Body of pancreas (tissue), 4 donors: ENCODE measurements at regions not wholly inside any gene's neighbourhood (a gene's known extent, or its start where the extent isn't known, plus 50 kb on each side); places are given as distances from the start of the nearest gene placed in this dataset.

Experiments used
- ATAC-seq: fragments of 150-250 bp; one replicate; pipeline ENCODE4 v1.9.1; 2016
- DNase-seq, 4 donors: peaks; one replicate each; pipeline ENCODE4 v3.0.0-alpha.2; 2019
- H3K27ac ChIP-seq, 4 donors: fragments of 200-600 bp; sonication (generic); 1 replicate in 3 of 4; 2 replicates in 1 of 4; pipeline versions ENCODE4 v1.5.1 to v1.6.1; 2016 to 2019; ENCODE audit warnings: mild to moderate bottlenecking in 1 of 4, mixed read lengths in 1 of 4, moderate library complexity in 1 of 4
- H3K27me3 ChIP-seq, 2 donors: fragments of 200-600 bp; sonication (generic); one replicate each; pipeline ENCODE4 v1.6.0; 2016; ENCODE audit warnings: mild to moderate bottlenecking in 1 of 2
- H3K36me3 ChIP-seq, 2 donors: fragments of 200-600 bp; sonication (generic); replicated peaks in 1 of 2; 2 replicates each; pipeline ENCODE4 v1.5.1; 2016; ENCODE audit warnings: low read depth in 2 of 2; ENCODE audit not compliant: insufficient read depth in 1 of 2
- H3K4me1 ChIP-seq: fragments of 200-600 bp; sonication (generic); one replicate; pipeline ENCODE4 v1.6.0; 2016
- H3K4me3 ChIP-seq, 2 donors: fragments of 200-600 bp; sonication (generic); 1 replicate in 1 of 2; 2 replicates in 1 of 2; pipeline ENCODE4 v1.5.1; 2016 to 2019
- H3K9me3 ChIP-seq, 3 donors: fragments of 200-600 bp; sonication (generic); 1 replicate in 2 of 3; 2 replicates in 1 of 3; pipeline ENCODE4 v1.5.1; 2016
- CTCF ChIP-seq, 7 experiments: fragments of 450-650 bp in 4 of 7; fragments of 200-600 bp in 3 of 7; sonication (generic) in 3 of 7; IDR thresholded peaks; one replicate each; pipeline ENCODE4 v1.5.1; 2016 to 2019; ENCODE audit warnings: antibody characterized with exemption in 7 of 7
- POLR2A ChIP-seq, 3 donors: fragments of 450-650 bp; IDR thresholded peaks; one replicate each; pipeline ENCODE4 v1.6.1; 2016; ENCODE audit warnings: antibody characterized with exemption in 3 of 3, mild to moderate bottlenecking in 2 of 3
- WGBS, 2 donors: methylation state at CpG; one replicate each; pipeline ENCODE4 v1.1.5; 2017; 5-methylcytosine and 5-hydroxymethylcytosine counted together
- intact Hi-C: fragments of 100-400 bp; cut with DNase I; formaldehyde crosslinking; loops from one replicate; pipeline ENCODE4 v1.15.1; 2023

DNA sequence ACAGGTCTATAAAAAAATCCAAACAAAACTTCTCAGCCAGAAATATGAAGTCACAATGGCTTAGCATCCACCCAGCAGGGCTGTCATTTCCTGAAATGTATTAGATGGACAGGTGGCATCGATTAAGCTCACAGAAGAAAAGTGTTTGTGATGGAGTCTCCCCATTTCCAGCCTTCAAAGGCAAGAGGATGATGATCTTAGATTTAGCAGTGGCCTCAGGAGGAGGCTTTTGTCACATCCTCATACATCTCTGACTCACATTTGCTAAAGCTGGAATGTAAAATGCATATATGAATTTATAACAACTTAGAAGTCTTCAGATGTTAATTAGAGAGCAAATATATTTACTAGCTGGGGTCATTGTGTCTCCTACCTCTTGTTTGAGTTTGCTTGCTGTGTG is 441.9 kb downstream of the SPRY1 start:
- H3K4me1 ChIP-seq: no peaks in the 10 kb centered on the region
- no peak overlapping the region for H3K4me3 ChIP-seq
- intact Hi-C loops: no loop called here
- WGBS, 2 donors: 11 to 19% methylated on average over 1 of the region's 1 CpG
- no peak for ATAC-seq
- H3K27ac ChIP-seq: no peak overlapping the region
- no peaks in the 10 kb centered on the region for H3K9me3 ChIP-seq
- TF ChIP-seq CTCF (IDR thresholded peaks at IDR 0.05) (no peak), POLR2A (IDR thresholded peaks at IDR 0.05) (no peak)
- no peaks in the 10 kb centered on the region for H3K36me3 ChIP-seq
- no peak for DNase-seq
- no peaks in the 10 kb centered on the region for H3K27me3 ChIP-seq

DNA sequence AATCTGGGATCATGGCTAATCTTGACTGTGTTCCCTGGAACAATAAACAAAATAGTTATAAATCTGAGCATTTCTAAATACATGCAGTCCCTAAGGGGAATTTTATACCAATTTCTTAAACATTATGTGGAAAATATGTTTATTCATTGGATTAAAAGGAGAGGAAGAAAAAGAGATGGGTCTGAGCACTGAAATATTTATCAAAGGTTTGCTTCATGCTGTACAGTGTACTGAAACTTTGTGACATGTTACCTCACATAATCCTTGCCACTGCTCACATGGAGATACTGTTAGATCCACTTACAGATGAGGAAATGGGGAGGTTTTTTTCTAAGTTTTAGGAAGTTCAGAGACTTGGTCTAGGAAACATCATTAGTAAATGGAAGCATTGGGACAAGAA is 443.6 kb downstream of the SPRY1 start:
- no peaks in the 10 kb centered on the region for H3K4me1 ChIP-seq
- no peaks in the 10 kb centered on the region for H3K36me3 ChIP-seq
- H3K27ac ChIP-seq: no peak overlapping the region
- TF ChIP-seq CTCF (IDR thresholded peaks at IDR 0.05) (no peak), POLR2A (IDR thresholded peaks at IDR 0.05) (no peak)
- no peaks in the 10 kb centered on the region for H3K9me3 ChIP-seq
- H3K27me3 ChIP-seq: no peaks in the 10 kb centered on the region
- no peak overlapping the region for H3K4me3 ChIP-seq
- DNase-seq: no peak
- ATAC-seq: no peak
- intact Hi-C loops: no loop called here

- H3K27ac ChIP-seq: no peak overlapping the region
- 79 to 83% methylated on average over 6 of the region's 6 CpGs for whole genome bisulfite sequencing, 2 donors
Observed at GRCh38 chr4:123841447-123842121, 445.0 kb downstream of the SPRY1 start.

GRCh38 chr4:123843137-123843536 is 446.5 kb downstream of the SPRY1 start:
- no peaks in the 10 kb centered on the region for H3K9me3 ChIP-seq
- ATAC-seq (no peak), DNase-seq (no peak)
- H3K36me3 ChIP-seq: no peaks in the 10 kb centered on the region
- TF ChIP-seq CTCF (IDR thresholded peaks at IDR 0.05) (no peak), POLR2A (IDR thresholded peaks at IDR 0.05) (no peak)
- H3K4me1 ChIP-seq: no peaks in the 10 kb centered on the region
- intact Hi-C loops: no loop called here
- no peak overlapping the region for H3K4me3 ChIP-seq
- WGBS, 2 donors: 87 to 94% methylated on average over 1 of the region's 1 CpG
- H3K27ac ChIP-seq: no peak overlapping the region
- no peaks in the 10 kb centered on the region for H3K27me3 ChIP-seq

More at GRCh38 chr4:123841447-123842121, 445.0 kb downstream of the SPRY1 start:
- ATAC-seq: no peak
- DNase-seq: no peak
- no peak for TF ChIP-seq CTCF (IDR thresholded peaks at IDR 0.05)
- TF ChIP-seq POLR2A (IDR thresholded peaks at IDR 0.05): no peak
- H3K4me3 ChIP-seq: no peak overlapping the region
- intact Hi-C loops: no loop called here
- H3K27me3 ChIP-seq: no peaks in the 10 kb centered on the region
- H3K4me1 ChIP-seq: no peaks in the 10 kb centered on the region
- no peaks in the 10 kb centered on the region for H3K36me3 ChIP-seq
- no peaks in the 10 kb centered on the region for H3K9me3 ChIP-seq

DNA sequence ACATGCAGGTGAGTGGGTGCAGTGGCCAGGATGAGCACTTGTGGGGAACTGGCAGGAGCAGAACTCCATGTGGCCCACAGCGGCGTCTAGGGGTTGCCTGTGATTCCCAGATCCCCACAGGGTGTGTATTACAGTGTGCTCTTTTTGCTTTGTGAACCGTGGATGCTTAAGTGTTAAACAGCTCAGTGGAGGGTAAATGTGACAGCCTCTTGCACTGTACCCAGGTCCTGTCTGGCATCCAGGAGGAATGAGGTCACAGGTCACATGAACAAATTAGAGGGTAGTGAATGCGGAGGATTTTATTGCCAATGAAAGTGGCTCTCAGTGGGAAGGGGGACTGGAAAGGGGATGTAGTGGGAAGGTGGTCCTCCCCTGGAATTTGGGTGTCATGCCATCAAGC is 447.8 kb downstream of the SPRY1 start:
- ATAC-seq (no peak), DNase-seq (no peak)
- no peaks in the 10 kb centered on the region for H3K9me3 ChIP-seq
- H3K4me3 ChIP-seq: no peak overlapping the region
- WGBS, 2 donors: 76 to 90% methylated on average over 4 of the region's 4 CpGs
- no peak overlapping the region for H3K27ac ChIP-seq
- H3K36me3 ChIP-seq: no peaks in the 10 kb centered on the region
- no peaks in the 10 kb centered on the region for H3K27me3 ChIP-seq
- no peak for TF ChIP-seq POLR2A (IDR thresholded peaks at IDR 0.05)
- no peak for TF ChIP-seq CTCF (IDR thresholded peaks at IDR 0.05)
- intact Hi-C loops: no loop called here
- no peaks in the 10 kb centered on the region for H3K4me1 ChIP-seq
